Endodermal cell (in vitro differentiated cells): ENCODE measurements at regions not wholly inside any gene's neighbourhood (a gene's known extent, or its start where the extent isn't known, plus 50 kb on each side); places are given as distances from the start of the nearest gene placed in this dataset.

ENCODE experiments used
- DNase-seq: peaks from one replicate; pipeline ENCODE4 v3.0.0-alpha.2; 2017
- H3K27ac ChIP-seq: 2 replicates; pipeline ENCODE4 v1.5.1; 2013; ENCODE audit warnings: mild to moderate bottlenecking, low read depth, low read length, moderate library complexity
- H3K27me3 ChIP-seq: 2 replicates; pipeline ENCODE4 v1.6.1; 2013; ENCODE audit warnings: mild to moderate bottlenecking, low read length, moderate library complexity; ENCODE audit not compliant: insufficient read depth, control insufficient read depth, poor library complexity, severe bottlenecking
- H3K36me3 ChIP-seq: 2 replicates; pipeline ENCODE4 v1.7.0; 2013; ENCODE audit warnings: mild to moderate bottlenecking, low read length, moderate library complexity; ENCODE audit not compliant: control insufficient read depth, insufficient read depth
- H3K4me1 ChIP-seq: one replicate; pipeline ENCODE4 v1.7.0; 2013; ENCODE audit warnings: low read length; ENCODE audit not compliant: control insufficient read depth, insufficient read depth
- H3K4me3 ChIP-seq: 2 replicates; pipeline ENCODE4 v1.5.1; 2013; ENCODE audit warnings: mild to moderate bottlenecking, low read length, moderate library complexity
- H3K9ac ChIP-seq: 2 replicates; pipeline ENCODE4 v1.6.1; 2013; ENCODE audit warnings: mild to moderate bottlenecking, low read length, moderate library complexity; ENCODE audit not compliant: poor library complexity, severe bottlenecking; ENCODE audit errors: extremely low read depth
- H3K9me3 ChIP-seq: 2 replicates; pipeline ENCODE4 v1.6.1; 2013; ENCODE audit warnings: mild to moderate bottlenecking, low read length, moderate library complexity; ENCODE audit not compliant: control insufficient read depth
- H3K27ac Mint-ChIP-seq: 2 replicates; pipeline ENCODE4 v1.8.0; 2020; ENCODE audit warnings: mixed read lengths
- H3K27me3 Mint-ChIP-seq: 2 replicates; pipeline ENCODE4 v1.8.0; 2021; ENCODE audit warnings: mild to moderate bottlenecking, mixed read lengths; ENCODE audit not compliant: insufficient read depth
- H3K36me3 Mint-ChIP-seq: 2 replicates; pipeline ENCODE4 v1.8.0; 2020; ENCODE audit warnings: low read depth, mixed read lengths
- H3K4me1 Mint-ChIP-seq: 2 replicates; pipeline ENCODE4 v1.8.0; 2020; ENCODE audit warnings: mixed read lengths
- H3K4me3 Mint-ChIP-seq: 2 replicates; pipeline ENCODE4 v1.8.0; 2020; ENCODE audit warnings: mild to moderate bottlenecking, moderate library complexity, mixed read lengths
- H3K9me3 Mint-ChIP-seq: 2 replicates; pipeline ENCODE4 v1.8.0; 2020; ENCODE audit warnings: mild to moderate bottlenecking, mixed read lengths
- CTCF ChIP-seq: fragments of 200-600 bp; sonication (generic); conservative IDR thresholded peaks from 2 replicates; pipeline ENCODE4 v1.5.0; 2021; ENCODE audit warnings: antibody characterized with exemption, mild to moderate bottlenecking
- WGBS, 2 experiments: methylation state at CpG; one replicate each; pipeline versions ENCODE4 v1.1.5 to v1.1.7; 2013; ENCODE audit warnings: missing lambda C conversion rate in 2 of 2, mixed read lengths in 1 of 2; ENCODE audit not compliant: insufficient coverage in 1 of 2, insufficient read length in 1 of 2; 5-methylcytosine and 5-hydroxymethylcytosine counted together

- no peaks in the 10 kb centered on the region for H3K9me3 ChIP-seq
- H3K9ac ChIP-seq: no peak overlapping the region
- H3K4me3 ChIP-seq: no peak overlapping the region
- no peaks in the 10 kb centered on the region for H3K27me3 ChIP-seq
- peaks cover 8% of the 10 kb centered on the region for H3K4me1 Mint-ChIP-seq
- no peaks in the 10 kb centered on the region for H3K27me3 Mint-ChIP-seq
- no peak overlapping the region for H3K27ac ChIP-seq
- H3K27ac Mint-ChIP-seq: no peak overlapping the region
- H3K4me3 Mint-ChIP-seq: no peak overlapping the region
- peaks cover 26% of the 10 kb centered on the region for H3K36me3 Mint-ChIP-seq
- H3K36me3 ChIP-seq: peaks cover 25% of the 10 kb centered on the region
- no peaks in the 10 kb centered on the region for H3K4me1 ChIP-seq
- H3K9me3 Mint-ChIP-seq: no peaks in the 10 kb centered on the region
- no peak for TF ChIP-seq CTCF
- DNase-seq: no peak
Observed at GRCh38 chr6:144777249-144777648, 492.1 kb downstream of the UTRN start.

GRCh38 chr6:144778056-144778455, 492.9 kb downstream of the UTRN start:
- H3K4me1 ChIP-seq: no peaks in the 10 kb centered on the region
- peaks cover 25% of the 10 kb centered on the region for H3K36me3 ChIP-seq
- Mint-ChIP-seq H3K4me1 (peaks cover 8% of the 10 kb centered on the region), H3K27ac (no peak overlapping the region), H3K27me3 (no peaks in the 10 kb centered on the region), H3K36me3 (peaks cover 26% of the 10 kb centered on the region), H3K4me3 (no peak overlapping the region), H3K9me3 (no peaks in the 10 kb centered on the region)
- no peak overlapping the region for H3K27ac ChIP-seq
- no peak overlapping the region for H3K4me3 ChIP-seq
- H3K9ac ChIP-seq: no peak overlapping the region
- H3K27me3 ChIP-seq: no peaks in the 10 kb centered on the region
- WGBS, 2 experiments: 93 to 100% methylated on average over 1 to 2 of the region's 2 CpGs
- no peak for DNase-seq
- no peaks in the 10 kb centered on the region for H3K9me3 ChIP-seq
- no peak for TF ChIP-seq CTCF

- TF ChIP-seq CTCF: peak; percentile 65
Observed at GRCh38 chr6:144778773-144779492, 493.8 kb downstream of the UTRN start.

More at GRCh38 chr6:144778773-144779492, 493.8 kb downstream of the UTRN start:
- 94 to 100% methylated on average over 1 of the region's 1 CpG for WGBS, 2 experiments
- Histone ChIP-seq H3K4me1 (no peaks in the 10 kb centered on the region), H3K9ac (no peak overlapping the region), H3K4me3 (no peak overlapping the region), H3K36me3 (peaks cover 18% of the 10 kb centered on the region), H3K9me3 (no peaks in the 10 kb centered on the region), H3K27ac (no peak overlapping the region), H3K27me3 (no peaks in the 10 kb centered on the region)
- H3K27me3 Mint-ChIP-seq: no peaks in the 10 kb centered on the region
- H3K36me3 Mint-ChIP-seq: peaks cover 22% of the 10 kb centered on the region
- H3K9me3 Mint-ChIP-seq: no peaks in the 10 kb centered on the region
- no peak overlapping the region for H3K4me3 Mint-ChIP-seq
- H3K4me1 Mint-ChIP-seq: peaks cover 8% of the 10 kb centered on the region
- no peak for DNase-seq
- no peak overlapping the region for H3K27ac Mint-ChIP-seq
